Common myeloid progenitor, CD34-positive (primary cell): ENCODE measurements at regions not wholly inside any gene's neighbourhood (a gene's known extent, or its start where the extent isn't known, plus 50 kb on each side); places are given as distances from the start of the nearest gene placed in this dataset.

ENCODE experiments used
- CTCF ChIA-PET: fragments of 350-600 bp; sonication (Branson Sonifier 250); formaldehyde crosslinking; loops from one replicate; lab custom pipeline; 2021; ENCODE audit warnings: antibody characterized with exemption; lab: Charles Lee
- POLR2A ChIA-PET: fragments of 350-600 bp; sonication (Branson Sonifier 250); formaldehyde crosslinking; loops from one replicate; lab custom pipeline; 2021; ENCODE audit warnings: antibody characterized with exemption; lab: Charles Lee
- DNase-seq, 3 donors: peaks; one replicate each; pipeline versions ENCODE4 v3.0.0 to v3.0.0-alpha.2; 2013
- H3K27ac ChIP-seq, 2 experiments: 1 replicate in 1 of 2; 2 replicates in 1 of 2; pipeline ENCODE4 v1.7.0; 2013; ENCODE audit warnings: inconsistent platforms in 2 of 2, low read length in 2 of 2, mild to moderate bottlenecking in 2 of 2, low read depth in 1 of 2, moderate library complexity in 1 of 2; ENCODE audit not compliant: severe bottlenecking in 2 of 2, insufficient read depth in 1 of 2, poor library complexity in 1 of 2
- H3K27me3 ChIP-seq, 5 experiments: replicated peaks in 2 of 5; 1 replicate in 3 of 5; 2 replicates in 2 of 5; pipeline versions ENCODE4 v1.6.1 to v1.7.0; 2013; ENCODE audit warnings: low read length in 4 of 5, mild to moderate bottlenecking in 2 of 5, moderate library complexity in 2 of 5, inconsistent platforms in 1 of 5; ENCODE audit not compliant: insufficient read depth in 5 of 5, control insufficient read depth in 4 of 5
- H3K36me3 ChIP-seq, 4 experiments: 1 replicate in 2 of 4; 2 replicates in 2 of 4; pipeline versions ENCODE4 v1.6.1 to v1.7.0; 2013; ENCODE audit warnings: low read length in 3 of 4, control low read depth in 1 of 4, mild to moderate bottlenecking in 1 of 4; ENCODE audit not compliant: control insufficient read depth in 4 of 4, insufficient read depth in 4 of 4
- H3K4me1 ChIP-seq, 4 experiments: 1 replicate in 3 of 4; 2 replicates in 1 of 4; pipeline versions ENCODE4 v1.6.1 to v1.7.1; 2013; ENCODE audit warnings: low read length in 3 of 4, mild to moderate bottlenecking in 3 of 4, control low read depth in 1 of 4, inconsistent platforms in 1 of 4, moderate library complexity in 1 of 4; ENCODE audit not compliant: control insufficient read depth in 4 of 4, insufficient read depth in 4 of 4; ENCODE audit errors: control extremely low read depth in 1 of 4
- H3K4me3 ChIP-seq, 7 experiments: 1 replicate in 4 of 7; 2 replicates in 3 of 7; pipeline versions ENCODE4 v1.5.1 to v1.7.0; 2013; ENCODE audit warnings: mild to moderate bottlenecking in 7 of 7, low read length in 6 of 7, moderate library complexity in 6 of 7, inconsistent platforms in 2 of 7, low read depth in 2 of 7, control low read depth in 1 of 7; ENCODE audit not compliant: insufficient read depth in 4 of 7, control insufficient read depth in 1 of 7; ENCODE audit errors: extremely low read depth in 1 of 7
- H3K9me3 ChIP-seq, 5 experiments: 1 replicate in 4 of 5; 2 replicates in 1 of 5; pipeline versions ENCODE4 v1.6.1 to v1.7.1; 2013; ENCODE audit warnings: low read length in 4 of 5, mild to moderate bottlenecking in 2 of 5, inconsistent platforms in 1 of 5, low read depth in 1 of 5, moderate library complexity in 1 of 5; ENCODE audit not compliant: control insufficient read depth in 4 of 5, insufficient read depth in 2 of 5; ENCODE audit errors: control extremely low read depth in 1 of 5
- WGBS: methylation state at CpG from one replicate; pipeline ENCODE4 v1.1.5; 2013; ENCODE audit not compliant: insufficient coverage; 5-methylcytosine and 5-hydroxymethylcytosine counted together

DNA sequence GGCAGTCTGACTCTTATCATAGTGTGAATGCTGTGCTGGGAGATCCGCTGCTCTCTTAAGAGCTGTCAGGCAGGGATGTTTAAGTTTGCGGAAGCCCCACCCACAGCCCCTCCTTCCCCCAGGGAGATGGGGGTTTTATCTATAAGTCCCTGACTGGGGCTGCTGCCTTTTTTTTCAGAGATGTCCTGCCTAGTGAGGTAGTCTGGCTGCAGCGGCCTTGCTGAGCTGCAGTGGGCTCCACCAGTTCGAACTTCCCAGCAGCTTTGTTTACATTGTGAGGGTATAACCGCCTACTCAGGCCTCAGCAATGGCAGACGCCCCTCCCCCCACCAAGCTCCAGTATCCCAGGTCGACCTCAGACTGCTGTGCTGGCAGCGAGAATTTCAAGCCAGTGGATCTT lies 75.7 kb upstream of the UST start:
- peaks cover 4 to 44% (median 18%) of the 10 kb centered on the region in 5 experiments for H3K9me3 ChIP-seq
- WGBS: 96% methylated on average over 7 of the region's 8 CpGs
- POLR2A ChIA-PET: no interaction called here

DNA sequence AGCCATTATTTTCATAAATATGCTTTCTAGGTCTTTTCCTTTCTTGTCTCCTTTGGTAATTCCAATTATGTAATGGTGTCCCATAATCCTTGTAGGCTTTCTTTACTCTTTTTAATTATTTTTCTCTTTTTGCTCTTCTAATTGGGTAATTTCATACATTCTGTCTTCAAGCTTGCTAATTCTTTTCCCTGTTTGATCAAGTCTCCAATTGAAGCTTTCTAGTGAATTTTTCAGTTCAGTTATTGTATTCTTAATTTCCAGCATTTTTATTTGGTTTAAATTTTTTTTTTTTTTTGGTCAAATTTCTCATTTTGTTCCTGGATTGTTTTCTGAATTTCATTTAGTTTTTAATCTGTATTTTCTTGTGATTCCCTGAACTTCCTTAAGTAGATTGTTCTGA lies 74.9 kb upstream of the UST start:
- CTCF ChIA-PET: interaction anchor here (0.6 to 1.6 kb wide), 3 partner anchors 9 to 56 kb away, joined by 3 to 4 read pairs (median 3); no protein-coding TSS in a partner anchor
- Histone ChIP-seq H3K27ac (no peak overlapping the region), H3K4me1 (peaks cover 0 to 11% (median 6%) of the 10 kb centered on the region in 4 experiments), H3K4me3 (no peak overlapping the region), H3K9me3 (peaks cover 3 to 35% (median 13%) of the 10 kb centered on the region in 5 experiments), H3K27me3 (no peaks in the 10 kb centered on the region), H3K36me3 (no peaks in the 10 kb centered on the region)
- peak in 2 of 3 donors; percentile 39 to 42 for DNase-seq
- POLR2A ChIA-PET: no interaction called here

More for the DNA sequence above, 75.7 kb upstream of the UST start:
- H3K27ac ChIP-seq: no peak overlapping the region
- no peaks in the 10 kb centered on the region for H3K36me3 ChIP-seq
- no peak for DNase-seq
- H3K4me1 ChIP-seq: peaks cover 0 to 11% (median 6%) of the 10 kb centered on the region in 4 experiments
- no peak overlapping the region for H3K4me3 ChIP-seq
- H3K27me3 ChIP-seq: no peaks in the 10 kb centered on the region
- CTCF ChIA-PET: interaction anchor here (1.6 kb wide), 2 partner anchors 10 to 11 kb away, joined by 3 to 4 read pairs; no protein-coding TSS in a partner anchor

DNA sequence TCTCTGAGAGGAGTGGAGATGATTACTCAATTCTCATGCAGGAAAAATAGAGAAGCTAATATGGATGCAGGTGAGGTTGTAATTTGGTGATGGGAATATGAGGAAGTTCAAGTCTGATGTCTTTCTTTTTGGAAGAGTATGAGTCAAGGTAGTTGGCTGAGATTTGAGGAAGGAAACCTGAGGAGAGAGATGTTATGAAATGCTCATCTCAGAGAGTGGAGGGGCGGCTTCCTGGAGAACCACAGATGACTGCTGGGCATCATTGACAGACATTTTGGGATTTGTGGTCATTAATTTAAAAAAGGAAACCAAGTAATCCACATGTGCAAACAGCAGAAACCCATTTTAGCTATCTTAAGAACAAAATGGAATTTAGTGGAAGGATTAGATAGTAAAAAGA lies 72.5 kb upstream of the UST start:
- H3K9me3 ChIP-seq: peaks cover 0 to 31% (median 18%) of the 10 kb centered on the region in 5 experiments
- H3K4me3 ChIP-seq: no peak overlapping the region
- WGBS: no CpG with 5 or more reads among the region's 1 CpG
- POLR2A ChIA-PET: no interaction called here
- no peaks in the 10 kb centered on the region for H3K27me3 ChIP-seq
- peaks cover 5 to 26% (median 14%) of the 10 kb centered on the region in 4 experiments for H3K4me1 ChIP-seq
- CTCF ChIA-PET: interaction anchor here (0.9 to 1.7 kb wide), 4 partner anchors 13 to 23 kb away, joined by 3 to 6 read pairs (median 3); no protein-coding TSS in a partner anchor
- no peak overlapping the region for H3K27ac ChIP-seq
- DNase-seq: peak in 2 of 3 donors; percentile 50 to 55
- no peaks in the 10 kb centered on the region for H3K36me3 ChIP-seq

DNA sequence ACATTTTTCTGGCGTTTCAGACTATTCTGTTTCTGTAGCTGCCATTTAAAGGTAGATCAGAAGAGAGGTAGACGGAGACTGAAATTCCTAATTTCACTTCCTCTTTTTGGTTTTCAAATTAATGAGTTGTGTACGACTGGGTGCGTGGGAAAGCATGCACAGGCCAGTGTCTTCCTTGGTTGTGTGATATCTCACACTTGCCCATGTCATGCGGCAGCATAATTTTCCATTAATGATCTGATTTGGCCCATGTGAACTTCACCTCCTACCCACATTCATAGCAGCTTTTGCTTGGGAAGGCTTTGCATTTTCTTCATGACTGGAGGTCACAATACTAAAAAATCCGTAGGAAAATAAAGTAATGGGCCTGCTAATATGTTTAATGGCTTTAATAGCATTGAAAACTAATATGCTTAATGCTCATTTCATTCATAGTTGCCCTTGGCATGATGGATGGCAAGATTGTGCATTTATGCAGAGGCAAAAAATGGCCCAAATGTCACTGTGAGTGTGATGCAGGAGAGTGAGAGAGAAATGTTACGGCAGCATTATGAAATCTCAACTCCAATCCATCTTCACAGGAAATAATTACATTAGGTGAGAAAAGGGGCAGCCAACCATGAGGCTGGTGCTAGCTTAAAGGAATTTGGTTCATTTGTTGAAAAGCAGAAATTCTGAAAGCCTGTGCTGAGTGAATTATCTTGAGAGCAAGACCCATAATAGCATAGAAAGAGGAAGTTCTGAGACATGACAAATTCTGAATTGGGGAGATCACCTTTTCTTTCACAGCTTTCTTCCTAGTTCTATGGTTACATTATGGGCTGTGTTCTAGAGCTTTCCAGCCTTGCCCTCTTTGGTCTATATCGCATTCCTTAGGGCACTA lies 69.0 kb upstream of the UST start:
- Histone ChIP-seq H3K9me3 (peaks cover 0 to 12% (median 5%) of the 10 kb centered on the region in 5 experiments), H3K27me3 (no peaks in the 10 kb centered on the region), H3K4me1 (peaks cover 11 to 36% (median 22%) of the 10 kb centered on the region in 4 experiments), H3K36me3 (no peaks in the 10 kb centered on the region), H3K27ac (no peak overlapping the region), H3K4me3 (no peak overlapping the region)
- peak in 2 of 3 donors; percentile 80 to 86 for DNase-seq
- 100% methylated on average over 2 of the region's 8 CpGs for WGBS
- ChIA-PET POLR2A (no interaction called here), CTCF (interaction anchor here (0.6 to 2.3 kb wide), 3 partner anchors 69 to 350 kb away, joined by 3 to 5 read pairs (median 4); no protein-coding TSS in a partner anchor)

DNA sequence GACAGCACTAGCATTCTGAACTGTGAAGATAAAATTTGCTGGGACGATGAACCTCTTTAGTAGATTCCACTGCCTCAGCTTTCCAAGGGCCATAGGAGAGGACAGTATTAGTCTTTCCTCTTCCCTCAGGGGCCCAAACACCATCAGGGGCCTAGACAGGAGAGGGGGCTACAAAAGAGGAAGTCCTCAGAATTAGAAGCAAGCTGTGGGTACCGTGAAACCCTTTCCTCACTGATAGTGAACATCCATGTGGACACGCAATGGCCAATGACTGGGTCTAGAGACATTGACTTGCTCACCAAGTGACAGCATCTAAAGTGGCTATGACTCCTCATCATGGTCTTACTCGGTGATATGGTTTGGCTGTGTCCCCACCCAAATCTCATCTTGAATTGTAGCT lies 68.1 kb upstream of the UST start:
- H3K4me1 ChIP-seq: peaks cover 16 to 44% (median 26%) of the 10 kb centered on the region in 4 experiments
- POLR2A ChIA-PET: no interaction called here

DNA sequence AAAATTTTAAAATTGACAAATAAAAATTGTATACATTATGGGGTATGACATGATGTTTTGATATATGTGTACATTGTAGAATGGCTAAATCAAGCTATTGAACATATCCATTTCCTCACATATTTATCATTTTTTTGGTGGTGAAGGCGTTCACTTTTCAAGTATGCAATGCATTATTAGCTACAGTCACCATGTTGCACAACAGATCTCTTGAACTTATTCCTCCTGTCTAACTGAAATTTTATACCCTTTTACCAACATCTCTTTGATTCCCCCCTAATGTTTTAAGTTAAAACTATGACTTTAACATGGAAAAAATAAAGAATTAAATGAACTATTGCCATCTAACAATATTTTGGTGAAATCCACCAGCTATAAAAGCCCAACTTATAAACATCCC lies 65.2 kb upstream of the UST start:
- no peak overlapping the region for H3K27ac ChIP-seq
- no peak overlapping the region for H3K4me3 ChIP-seq
- H3K27me3 ChIP-seq: no peaks in the 10 kb centered on the region
- peaks cover 0 to 5% (median 0%) of the 10 kb centered on the region in 5 experiments for H3K9me3 ChIP-seq
- no peaks in the 10 kb centered on the region for H3K36me3 ChIP-seq
- ChIA-PET CTCF (interaction anchor here (0.8 to 1.8 kb wide), 3 partner anchors 10 to 27 kb away, joined by 3 to 4 read pairs (median 4); no protein-coding TSS in a partner anchor), POLR2A (no interaction called here)
- no CpG with 5 or more reads among the region's 1 CpG for WGBS
- H3K4me1 ChIP-seq: peaks cover 11 to 41% (median 24%) of the 10 kb centered on the region in 4 experiments
- no peak for DNase-seq

More for the DNA sequence above, 68.1 kb upstream of the UST start:
- Histone ChIP-seq H3K9me3 (peaks cover 0 to 5% (median 0%) of the 10 kb centered on the region in 5 experiments), H3K36me3 (no peaks in the 10 kb centered on the region), H3K27me3 (no peaks in the 10 kb centered on the region), H3K4me3 (no peak overlapping the region), H3K27ac (no peak overlapping the region)
- WGBS: 93% methylated on average over 3 of the region's 4 CpGs
- peak in 1 of 3 donors; percentile 41 for DNase-seq
- CTCF ChIA-PET: interaction anchor here (1.2 to 2.3 kb wide), 2 partner anchors 69 to 101 kb away, joined by 3 to 5 read pairs; no protein-coding TSS in a partner anchor
